CD4-positive, alpha-beta T cell (primary cell): ENCODE measurements at regions not wholly inside any gene's neighbourhood (a gene's known extent, or its start where the extent isn't known, plus 50 kb on each side); places are given as distances from the start of the nearest gene placed in this dataset.
"Not testable (repeated sequence)": the region's sequence is repeated elsewhere in the genome, so short reads cannot be mapped to it uniquely, and the experiment has no call there.

ENCODE experiments used
- ATAC-seq: fragments of 200-7000 bp; cut with Tn5 transposase; one replicate; pipeline ENCODE4 v1.10.0; 2022; ENCODE audit warnings: mild to moderate bottlenecking; ENCODE audit not compliant: poor library complexity
- CTCF ChIA-PET: fragments of 350-600 bp; sonication (Branson Sonifier 250); formaldehyde crosslinking; loops from one replicate; lab custom pipeline; 2021; ENCODE audit warnings: antibody characterized with exemption, inconsistent platforms; lab: Charles Lee
- POLR2A ChIA-PET: fragments of 350-600 bp; sonication (Branson Sonifier 250); formaldehyde crosslinking; loops from one replicate; lab custom pipeline; 2021; ENCODE audit warnings: antibody characterized with exemption, inconsistent platforms; lab: Charles Lee
- DNase-seq, 14 experiments: peaks; one replicate each; pipeline ENCODE4 v3.0.0-alpha.2; 2013 to 2020; ENCODE audit warnings: mixed read lengths in 2 of 14
- H3K27ac ChIP-seq, 2 donors: one replicate each; pipeline versions ENCODE4 v1.5.1 to v1.7.0; 2013; ENCODE audit warnings: low read length in 2 of 2, low read depth in 1 of 2, mild to moderate bottlenecking in 1 of 2
- H3K27me3 ChIP-seq, 2 experiments: 1 replicate in 1 of 2; 2 replicates in 1 of 2; pipeline versions ENCODE4 v1.6.1 to v1.7.0; 2013; ENCODE audit warnings: low read length in 2 of 2, control low read depth in 1 of 2, mild to moderate bottlenecking in 1 of 2, moderate library complexity in 1 of 2; ENCODE audit not compliant: insufficient read depth in 2 of 2, control insufficient read depth in 1 of 2
- H3K36me3 ChIP-seq: one replicate; pipeline ENCODE4 v1.6.1; 2013; ENCODE audit warnings: low read length, control low read depth; ENCODE audit not compliant: insufficient read depth
- H3K4me1 ChIP-seq: one replicate; pipeline ENCODE4 v1.6.1; 2013; ENCODE audit warnings: low read length, control low read depth; ENCODE audit not compliant: insufficient read depth
- H3K4me3 ChIP-seq: one replicate; pipeline ENCODE4 v1.5.1; 2013; ENCODE audit warnings: mild to moderate bottlenecking, low read length, moderate library complexity
- H3K9me3 ChIP-seq, 2 experiments: 1 replicate in 1 of 2; 2 replicates in 1 of 2; pipeline versions ENCODE4 v1.6.1 to v1.7.0; 2013; ENCODE audit warnings: low read length in 2 of 2, mild to moderate bottlenecking in 2 of 2, control low read depth in 1 of 2, moderate library complexity in 1 of 2; ENCODE audit not compliant: control insufficient read depth in 1 of 2, insufficient read depth in 1 of 2
- H3K27ac Mint-ChIP-seq: one replicate; pipeline ENCODE4 v1.8.0; 2020; ENCODE audit warnings: mixed read lengths
- H3K27me3 Mint-ChIP-seq: one replicate; pipeline ENCODE4 v1.8.0; 2021; ENCODE audit warnings: mixed read lengths
- H3K36me3 Mint-ChIP-seq: one replicate; pipeline ENCODE4 v1.8.0; 2021; ENCODE audit warnings: low read depth, mixed read lengths
- H3K4me1 Mint-ChIP-seq: one replicate; pipeline ENCODE4 v1.8.0; 2021; ENCODE audit warnings: low read depth, mixed read lengths
- H3K4me3 Mint-ChIP-seq: one replicate; pipeline ENCODE4 v1.8.0; 2020; ENCODE audit warnings: mild to moderate bottlenecking, mixed read lengths
- H3K9me3 Mint-ChIP-seq: one replicate; pipeline ENCODE4 v1.8.0; 2020; ENCODE audit warnings: mixed read lengths
- intact Hi-C, 2 experiments: fragments of 100-400 bp; cut with DNase I in 1 of 2; cut with micrococcal nuclease in 1 of 2; formaldehyde crosslinking; loops; one replicate each; pipeline versions ENCODE4 v1.15.1 to v1.9.0; 2023 to 2025; cut with DNase I, micrococcal nuclease

DNA sequence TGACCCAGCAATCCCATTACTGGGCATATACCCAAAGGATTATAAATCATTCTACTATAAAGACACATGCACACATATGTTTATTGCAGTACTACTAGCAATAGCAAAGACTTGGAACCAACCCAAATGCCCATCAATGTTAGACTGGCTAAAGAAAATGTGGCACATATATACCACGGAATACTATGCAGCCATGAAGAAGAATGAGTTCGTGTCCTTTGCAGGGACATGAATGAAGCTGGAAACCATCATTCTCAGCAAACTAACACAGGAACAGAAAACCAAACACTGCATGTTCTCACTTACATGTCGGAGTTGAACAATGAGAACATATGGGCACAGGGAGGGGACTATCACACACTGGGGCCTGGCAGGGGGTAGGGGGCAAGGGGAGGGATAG is 183.0 kb downstream of the HACE1 start:
- ATAC-seq, H3K4me1 Mint-ChIP-seq, CTCF ChIA-PET, H3K27ac Mint-ChIP-seq, H3K27ac ChIP-seq, H3K36me3 ChIP-seq, POLR2A ChIA-PET, intact Hi-C loops, H3K4me3 ChIP-seq, DNase-seq, H3K4me3 Mint-ChIP-seq, H3K36me3 Mint-ChIP-seq, H3K27me3 Mint-ChIP-seq, H3K4me1 ChIP-seq, H3K9me3 ChIP-seq, H3K27me3 ChIP-seq: not testable (repeated sequence)
- peaks cover 11% of the 10 kb centered on the region for H3K9me3 Mint-ChIP-seq

DNA sequence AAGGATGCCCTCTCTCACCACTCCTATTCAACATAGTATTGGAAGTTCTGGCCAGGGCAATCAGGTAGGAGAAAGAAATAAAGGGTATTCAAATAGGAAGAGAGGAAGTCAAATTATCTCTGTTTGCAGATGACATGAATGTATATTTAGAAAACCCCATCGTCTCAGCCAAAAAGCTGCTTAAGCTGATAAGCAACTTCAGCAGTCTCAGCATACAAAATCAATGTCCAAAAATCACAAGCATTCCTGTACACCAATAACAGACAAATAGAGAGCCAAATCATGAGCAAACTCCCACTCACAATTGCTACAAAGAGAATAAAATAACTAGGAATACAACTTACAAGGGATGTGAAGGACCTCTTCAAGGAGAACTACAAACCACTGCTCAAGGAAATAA is 184.6 kb downstream of the HACE1 start:
- H3K27ac Mint-ChIP-seq, DNase-seq, H3K36me3 ChIP-seq, H3K27me3 ChIP-seq, CTCF ChIA-PET, H3K4me1 Mint-ChIP-seq, POLR2A ChIA-PET, H3K4me3 Mint-ChIP-seq, ATAC-seq, H3K4me1 ChIP-seq, H3K27ac ChIP-seq, intact Hi-C loops, H3K36me3 Mint-ChIP-seq, H3K4me3 ChIP-seq, H3K27me3 Mint-ChIP-seq: not testable (repeated sequence)
- peaks cover 11% of the 10 kb centered on the region for H3K9me3 Mint-ChIP-seq
- H3K9me3 ChIP-seq, result peaks cover 0 to 12% of the 10 kb centered on the region in 2 experiments

DNA sequence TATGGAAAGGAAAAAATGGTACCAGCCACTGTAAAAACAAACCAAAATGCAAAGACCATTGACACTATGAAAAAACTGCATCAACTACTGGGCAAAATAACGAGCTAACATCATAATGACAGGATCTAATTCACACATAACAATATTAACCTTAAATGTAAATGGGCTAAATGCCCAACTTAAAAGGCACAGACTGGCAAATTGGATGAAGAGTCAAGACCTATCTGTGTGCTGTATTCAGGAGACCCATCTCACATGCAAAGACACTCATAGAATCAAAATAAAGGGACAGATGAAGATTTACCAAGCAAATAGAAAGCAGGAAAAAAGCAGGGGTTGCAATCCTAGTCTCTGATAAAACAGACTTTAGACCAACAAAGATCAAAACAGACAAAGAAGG is 186.6 kb downstream of the HACE1 start:
- H3K4me3 Mint-ChIP-seq, H3K4me1 ChIP-seq, H3K27ac Mint-ChIP-seq, ATAC-seq, POLR2A ChIA-PET, H3K27me3 Mint-ChIP-seq, H3K4me1 Mint-ChIP-seq, DNase-seq, H3K36me3 Mint-ChIP-seq, H3K27me3 ChIP-seq, CTCF ChIA-PET, H3K36me3 ChIP-seq, H3K27ac ChIP-seq, H3K4me3 ChIP-seq, intact Hi-C loops: not testable (repeated sequence)
- H3K9me3 ChIP-seq, result peaks cover 0 to 12% of the 10 kb centered on the region in 2 experiments
- peaks cover 11% of the 10 kb centered on the region for H3K9me3 Mint-ChIP-seq

DNA sequence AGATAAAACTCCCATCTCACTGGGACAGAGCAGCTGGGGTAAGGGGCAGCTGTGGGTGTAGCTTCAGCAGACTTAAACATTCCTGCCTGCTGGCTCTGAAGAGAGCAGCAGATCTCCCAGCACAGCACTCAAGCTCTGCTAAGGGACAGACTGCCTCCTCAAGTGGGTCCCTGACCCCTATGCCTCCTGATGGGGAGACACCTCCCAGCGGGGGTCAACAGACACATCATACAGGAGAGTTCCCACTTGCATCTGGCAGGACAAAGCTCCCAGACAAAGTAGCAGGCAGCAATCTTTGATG is 188.2 kb downstream of the HACE1 start:
- H3K4me3 ChIP-seq, H3K36me3 ChIP-seq, intact Hi-C loops, H3K27ac Mint-ChIP-seq, ATAC-seq, CTCF ChIA-PET, H3K27me3 ChIP-seq, H3K4me1 ChIP-seq, H3K27me3 Mint-ChIP-seq, POLR2A ChIA-PET, H3K27ac ChIP-seq, H3K4me1 Mint-ChIP-seq, DNase-seq, H3K36me3 Mint-ChIP-seq, H3K4me3 Mint-ChIP-seq: not testable (repeated sequence)
- peaks cover 11% of the 10 kb centered on the region for H3K9me3 Mint-ChIP-seq
- H3K9me3 ChIP-seq, result peaks cover 0 to 12% of the 10 kb centered on the region in 2 experiments

DNA sequence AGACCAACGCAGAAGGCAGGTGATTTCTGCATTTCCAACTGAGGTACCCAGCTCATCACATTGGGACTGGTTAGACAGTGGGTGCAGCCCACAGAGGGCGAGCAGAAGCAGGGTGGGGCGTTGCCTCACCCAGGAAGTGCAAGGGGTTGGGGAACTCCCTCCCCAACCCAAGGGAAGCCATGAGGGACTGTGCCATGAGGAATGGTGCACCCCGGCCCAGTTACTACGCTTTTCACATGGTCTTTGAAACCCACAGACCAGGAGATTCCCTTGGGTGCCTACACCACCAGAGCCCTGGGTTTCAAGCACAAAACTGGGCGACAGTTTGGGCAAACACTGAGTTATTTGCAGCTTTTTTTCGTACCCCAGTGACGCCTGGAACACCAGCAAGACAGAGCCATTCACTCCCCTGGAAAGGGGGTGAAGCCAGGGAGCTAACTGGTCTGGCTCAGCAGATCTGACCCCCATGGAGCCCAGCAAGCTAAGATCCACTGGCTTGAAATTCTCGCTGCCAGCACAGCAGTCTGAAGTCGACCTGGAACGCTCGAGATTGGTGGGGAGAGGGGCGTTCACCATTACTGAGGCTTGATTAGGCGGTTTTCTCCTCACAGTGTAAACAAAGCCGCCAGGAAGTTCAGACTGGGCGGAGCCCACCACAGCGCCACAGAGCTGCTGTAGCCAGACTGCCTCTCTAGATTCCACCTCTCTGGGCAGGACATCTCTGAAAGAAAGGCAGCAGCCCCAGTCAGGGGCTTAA is 188.7 kb downstream of the HACE1 start:
- CTCF ChIA-PET, H3K27me3 Mint-ChIP-seq, POLR2A ChIA-PET, ATAC-seq, H3K36me3 Mint-ChIP-seq, H3K4me3 ChIP-seq, intact Hi-C loops, H3K27ac Mint-ChIP-seq, H3K36me3 ChIP-seq, H3K27ac ChIP-seq, H3K27me3 ChIP-seq, H3K4me1 Mint-ChIP-seq, H3K4me3 Mint-ChIP-seq, H3K4me1 ChIP-seq: not testable (repeated sequence)
- peak in 3 of 14 experiments; percentile 5 to 61 (median 40) for DNase-seq
- peaks cover 0 to 12% of the 10 kb centered on the region in 2 experiments for H3K9me3 ChIP-seq
- H3K9me3 Mint-ChIP-seq, result peaks cover 12% of the 10 kb centered on the region
